Adrenal gland (tissue), 9 donors: ENCODE measurements at regions not wholly inside any gene's neighbourhood (a gene's known extent, or its start where the extent isn't known, plus 50 kb on each side); places are given as distances from the start of the nearest gene placed in this dataset.

Source experiments
- DNase-seq, 7 donors: peaks; one replicate each; pipeline ENCODE4 v3.0.0-alpha.2; 2019 to 2020
- H3K27ac ChIP-seq, 5 donors: fragments of 200-600 bp; sonication (generic) in 4 of 5; 1 replicate in 3 of 5; 2 replicates in 2 of 5; pipeline versions ENCODE4 v1.5.1 to v1.8.0; 2016 to 2020; ENCODE audit warnings: mild to moderate bottlenecking in 1 of 5
- H3K27me3 ChIP-seq: fragments of 200-600 bp; 2 replicates; pipeline ENCODE4 v1.8.0; 2021
- H3K36me3 ChIP-seq, 2 donors: fragments of 200-600 bp; replicated peaks in 1 of 2; 1 replicate in 1 of 2; 2 replicates in 1 of 2; pipeline versions ENCODE4 v1.5.1 to v1.8.0; 2018 to 2022
- H3K4me1 ChIP-seq, 2 donors: fragments of 200-600 bp; replicated peaks in 1 of 2; 1 replicate in 1 of 2; 2 replicates in 1 of 2; pipeline versions ENCODE4 v1.5.1 to v1.8.0; 2018 to 2021
- H3K4me3 ChIP-seq, 4 donors: fragments of 200-600 bp; sonication (generic) in 3 of 4; one replicate each; pipeline ENCODE4 v1.5.1; 2016 to 2018
- H3K9me3 ChIP-seq, 3 donors: fragments of 200-600 bp; sonication (generic) in 1 of 3; replicated peaks in 1 of 3; 1 replicate in 2 of 3; 2 replicates in 1 of 3; pipeline versions ENCODE4 v1.5.1 to v1.8.0; 2016 to 2021
- CTCF ChIP-seq, 6 experiments: fragments of 450-650 bp in 4 of 6; fragments of 200-600 bp in 2 of 6; sonication (generic) in 1 of 6; IDR thresholded peaks; 1 replicate in 5 of 6; 2 replicates in 1 of 6; pipeline versions ENCODE4 v1.5.1 to v1.8.0; 2016 to 2021; ENCODE audit warnings: antibody characterized with exemption in 6 of 6, mild to moderate bottlenecking in 2 of 6, moderate library complexity in 1 of 6
- POLR2A ChIP-seq, 2 donors: fragments of 450-650 bp; IDR thresholded peaks; one replicate each; pipeline ENCODE4 v1.6.1; 2017; ENCODE audit warnings: antibody characterized with exemption in 2 of 2, mild to moderate bottlenecking in 2 of 2, moderate library complexity in 1 of 2
- WGBS, 4 donors: extraction: QIAGEN DNeasy Blood & Tissue Kit in 2 of 4; methylation state at CpG; one replicate each; pipeline versions ENCODE4 v1.1.5 to v1.1.7; 2013 to 2017; 5-methylcytosine and 5-hydroxymethylcytosine counted together
- intact Hi-C, 2 donors: fragments of 100-400 bp; cut with DNase I; formaldehyde crosslinking; loops; one replicate each; pipeline versions ENCODE4 v1.14.1 to v1.15.0; 2022 to 2023
- donor health status: healthy with polysubstance abuse.
- donor health status: Bipolar disorder and iron deficiency.
- donor health status: DM: yes; HTN: yes; CAD: no.
- donor health status: DM: no; HTN: no; CAD: no.
- donor health status: DM: no; HTN: no; CAD: no.

GRCh38 chr3:7813365-7813764, 688.3 kb upstream of the LMCD1 start:
- no peak overlapping the region for H3K27ac ChIP-seq
- no peaks in the 10 kb centered on the region for H3K9me3 ChIP-seq
- DNase-seq, result no peak
- H3K4me3 ChIP-seq, result no peak overlapping the region
- no peaks in the 10 kb centered on the region for H3K27me3 ChIP-seq
- 58 to 72% (median 66%) methylated on average over 1 of the region's 1 CpG for WGBS, 4 donors
- intact Hi-C loops, result no loop called here
- H3K36me3 ChIP-seq, result no peaks in the 10 kb centered on the region
- TF ChIP-seq POLR2A (IDR thresholded peaks at IDR 0.05) (no peak), CTCF (IDR thresholded peaks at IDR 0.05) (no peak)
- H3K4me1 ChIP-seq, result no peaks in the 10 kb centered on the region

- H3K27ac ChIP-seq, result no peak overlapping the region
- DNase-seq, result no peak
- H3K4me1 ChIP-seq, result no peaks in the 10 kb centered on the region
- WGBS, 4 donors, result 73 to 97% (median 92%) methylated on average over 3 of the region's 3 CpGs
- intact Hi-C loops, result no loop called here
- TF ChIP-seq CTCF (IDR thresholded peaks at IDR 0.05) (no peak), POLR2A (IDR thresholded peaks at IDR 0.05) (no peak)
- H3K4me3 ChIP-seq, result no peak overlapping the region
- no peaks in the 10 kb centered on the region for H3K27me3 ChIP-seq
- H3K9me3 ChIP-seq, result peaks cover 0 to 6% (median 0%) of the 10 kb centered on the region in 3 donors
- H3K36me3 ChIP-seq, result no peaks in the 10 kb centered on the region
Observed at GRCh38 chr3:7817239-7817638, 684.4 kb upstream of the LMCD1 start.

- peaks cover 0 to 21% (median 8%) of the 10 kb centered on the region in 3 donors for H3K9me3 ChIP-seq
- H3K27ac ChIP-seq, result no peak overlapping the region
- H3K36me3 ChIP-seq, result no peaks in the 10 kb centered on the region
- no peak for DNase-seq
- no peak overlapping the region for H3K4me3 ChIP-seq
- intact Hi-C loops, result no loop called here
- TF ChIP-seq CTCF (IDR thresholded peaks at IDR 0.05) (no peak), POLR2A (IDR thresholded peaks at IDR 0.05) (no peak)
- no peaks in the 10 kb centered on the region for H3K27me3 ChIP-seq
- 92 to 98% (median 96%) methylated on average over 2 of the region's 2 CpGs for WGBS, 4 donors
- no peaks in the 10 kb centered on the region for H3K4me1 ChIP-seq
Observed at GRCh38 chr3:7820969-7821368, 680.7 kb upstream of the LMCD1 start.

- H3K4me3 ChIP-seq, result no peak overlapping the region
- WGBS, 4 donors, result 80 to 97% (median 87%) methylated on average over 1 of the region's 1 CpG
Observed at GRCh38 chr3:7821858-7822257, 679.8 kb upstream of the LMCD1 start.

More at GRCh38 chr3:7821858-7822257, 679.8 kb upstream of the LMCD1 start:
- H3K4me1 ChIP-seq, result no peaks in the 10 kb centered on the region
- H3K27ac ChIP-seq, result no peak overlapping the region
- DNase-seq, result no peak
- TF ChIP-seq CTCF (IDR thresholded peaks at IDR 0.05) (no peak), POLR2A (IDR thresholded peaks at IDR 0.05) (no peak)
- no peaks in the 10 kb centered on the region for H3K36me3 ChIP-seq
- no peaks in the 10 kb centered on the region for H3K27me3 ChIP-seq
- intact Hi-C loops, result no loop called here
- peaks cover 0 to 21% (median 8%) of the 10 kb centered on the region in 3 donors for H3K9me3 ChIP-seq
